GM23338 (cell line): ENCODE measurements at regions not wholly inside any gene's neighbourhood (a gene's known extent, or its start where the extent isn't known, plus 50 kb on each side); places are given as distances from the start of the nearest gene placed in this dataset.
"Not testable (repeated sequence)": the region's sequence is repeated elsewhere in the genome, so short reads cannot be mapped to it uniquely, and the experiment has no call there.

ENCODE experiments used
- ATAC-seq: fragments of 200-7000 bp; cut with Tn5 transposase; 3 replicates; pipeline ENCODE4 v1.9.1; 2020
- DNase-seq: peaks from one replicate; pipeline ENCODE4 v3.0.0-alpha.2; 2015; ENCODE audit warnings: low spot score
- H2AFZ ChIP-seq: fragments of 200-600 bp; sonication (generic); 2 replicates; pipeline ENCODE4 v1.8.0; 2016; ENCODE audit warnings: antibody characterized with exemption, mild to moderate bottlenecking, moderate library complexity
- H3F3A ChIP-seq: fragments of 200-600 bp; sonication (generic); replicated peaks from 2 replicates; pipeline ENCODE4 v1.8.0; 2017; ENCODE audit warnings: antibody characterized with exemption, mixed run types, low read depth
- H3K27ac ChIP-seq: fragments of 200-600 bp; sonication (generic); 2 replicates; pipeline ENCODE4 v1.6.1; 2016; ENCODE audit warnings: low read depth
- H3K27me3 ChIP-seq: fragments of 200-600 bp; sonication (generic); 2 replicates; pipeline ENCODE4 v1.8.0; 2016; ENCODE audit warnings: mild to moderate bottlenecking, mixed run types, moderate library complexity; ENCODE audit not compliant: insufficient read depth
- H3K36me3 ChIP-seq: fragments of 200-600 bp; sonication (generic); 2 replicates; pipeline ENCODE4 v1.8.0; 2016; ENCODE audit warnings: mild to moderate bottlenecking; ENCODE audit not compliant: insufficient read depth
- H3K4me1 ChIP-seq: fragments of 200-600 bp; sonication (generic); 2 replicates; pipeline ENCODE4 v1.8.0; 2016; ENCODE audit warnings: mild to moderate bottlenecking, moderate library complexity; ENCODE audit not compliant: insufficient read depth
- H3K4me2 ChIP-seq: fragments of 200-600 bp; sonication (generic); 2 replicates; pipeline ENCODE4 v1.7.1; 2017; ENCODE audit warnings: mixed run types
- H3K4me3 ChIP-seq: fragments of 200-600 bp; sonication (generic); 2 replicates; pipeline ENCODE4 v1.6.1; 2016; ENCODE audit warnings: mixed run types
- H3K79me2 ChIP-seq: fragments of 200-600 bp; sonication (generic); replicated peaks from 2 replicates; pipeline ENCODE4 v1.8.0; 2017; ENCODE audit warnings: mild to moderate bottlenecking; ENCODE audit not compliant: insufficient read depth
- H3K9me2 ChIP-seq: fragments of 200-600 bp; sonication (generic); 2 replicates; pipeline ENCODE4 v1.8.0; 2017; ENCODE audit not compliant: insufficient read depth
- H4K20me1 ChIP-seq: fragments of 200-600 bp; sonication (generic); replicated peaks from 2 replicates; pipeline ENCODE4 v1.8.0; 2017; ENCODE audit warnings: mild to moderate bottlenecking; ENCODE audit not compliant: insufficient read depth
- H3K27ac Mint-ChIP-seq: 2 replicates; pipeline ENCODE4 v1.8.0; 2020; ENCODE audit warnings: inconsistent platforms, mild to moderate bottlenecking, moderate library complexity, mixed read lengths
- H3K27me3 Mint-ChIP-seq: 3 replicates; pipeline ENCODE4 v1.8.0; 2022; ENCODE audit warnings: low read depth, mild to moderate bottlenecking, moderate library complexity, mixed read lengths, inconsistent platforms; ENCODE audit not compliant: insufficient read depth, poor library complexity
- H3K36me3 Mint-ChIP-seq: 3 replicates; pipeline ENCODE4 v1.8.0; 2021; ENCODE audit warnings: low read depth, mild to moderate bottlenecking, inconsistent platforms, moderate library complexity, mixed read lengths
- H3K4me1 Mint-ChIP-seq: 3 replicates; pipeline ENCODE4 v1.8.0; 2020; ENCODE audit warnings: mild to moderate bottlenecking, inconsistent platforms, mixed read lengths
- H3K4me3 Mint-ChIP-seq: 3 replicates; pipeline ENCODE4 v1.8.0; 2021; ENCODE audit warnings: moderate library complexity, mild to moderate bottlenecking, inconsistent platforms, mixed read lengths
- H3K9me3 Mint-ChIP-seq: 3 replicates; pipeline ENCODE4 v1.8.0; 2020; ENCODE audit warnings: moderate library complexity, mild to moderate bottlenecking, inconsistent platforms, mixed read lengths
- CREB1 ChIP-seq: fragments of 250-450 bp; sonication (Bioruptor Pico); IDR thresholded peaks from 2 replicates; pipeline ENCODE4 v1.5.0; 2020; ENCODE audit warnings: low read depth, mild to moderate bottlenecking, moderate library complexity
- CTCF ChIP-seq, 2 experiments: fragments of 200-600 bp in 1 of 2; sonication (generic) in 1 of 2; conservative IDR thresholded peaks; 2 replicates each; pipeline versions ENCODE4 v1.5.1 to v1.6.1; 2016 to 2017; ENCODE audit warnings: antibody characterized with exemption in 2 of 2, low read depth in 2 of 2, mild to moderate bottlenecking in 2 of 2, moderate library complexity in 1 of 2
- ETS1 ChIP-seq: IDR thresholded peaks from 2 replicates; pipeline ENCODE4 v1.6.1; 2016; ENCODE audit warnings: antibody characterized with exemption
- EZH2 ChIP-seq: fragments of 200-600 bp; sonication (generic); IDR thresholded peaks from one replicate; pipeline ENCODE4 v1.8.0; 2017; ENCODE audit warnings: antibody characterized with exemption, mild to moderate bottlenecking, low read depth; ENCODE audit not compliant: unreplicated experiment
- EZH2phosphoT487 ChIP-seq: fragments of 200-600 bp; sonication (generic); IDR thresholded peaks from one replicate; pipeline ENCODE4 v1.8.1; 2018; ENCODE audit warnings: antibody characterized with exemption; ENCODE audit not compliant: unreplicated experiment
- JUNB ChIP-seq: IDR thresholded peaks from one replicate; pipeline ENCODE4 v1.6.1; 2016; ENCODE audit warnings: antibody characterized with exemption; ENCODE audit not compliant: unreplicated experiment
- NANOG ChIP-seq: IDR thresholded peaks from 2 replicates; pipeline ENCODE4 v1.6.1; 2016; ENCODE audit warnings: antibody characterized with exemption, borderline replicate concordance
- POLR2AphosphoS5 ChIP-seq: IDR thresholded peaks from 2 replicates; pipeline ENCODE4 v1.6.1; 2016; ENCODE audit warnings: antibody characterized with exemption, low read depth
- STAT1 ChIP-seq: IDR thresholded peaks from one replicate; pipeline ENCODE4 v1.6.1; 2016; ENCODE audit warnings: antibody characterized with exemption; ENCODE audit not compliant: unreplicated experiment
- ZNF114 ChIP-seq: fragments of 250-450 bp; sonication (Bioruptor Pico); IDR thresholded peaks from 2 replicates; pipeline ENCODE4 v1.5.0; 2020; ENCODE audit warnings: mild to moderate bottlenecking, moderate library complexity
- ZNF331 ChIP-seq: fragments of 250-450 bp; sonication (Bioruptor Pico); IDR thresholded peaks from 2 replicates; pipeline ENCODE4 v1.5.0; 2020; ENCODE audit warnings: low read depth, mild to moderate bottlenecking, moderate library complexity
- TF ChIP-seq, protein P1 (sequence below): fragments of 250-450 bp; sonication (Bioruptor Pico); IDR thresholded peaks from 2 replicates; pipeline ENCODE4 v1.5.0; 2020; ENCODE audit warnings: mild to moderate bottlenecking, moderate library complexity

DNA sequence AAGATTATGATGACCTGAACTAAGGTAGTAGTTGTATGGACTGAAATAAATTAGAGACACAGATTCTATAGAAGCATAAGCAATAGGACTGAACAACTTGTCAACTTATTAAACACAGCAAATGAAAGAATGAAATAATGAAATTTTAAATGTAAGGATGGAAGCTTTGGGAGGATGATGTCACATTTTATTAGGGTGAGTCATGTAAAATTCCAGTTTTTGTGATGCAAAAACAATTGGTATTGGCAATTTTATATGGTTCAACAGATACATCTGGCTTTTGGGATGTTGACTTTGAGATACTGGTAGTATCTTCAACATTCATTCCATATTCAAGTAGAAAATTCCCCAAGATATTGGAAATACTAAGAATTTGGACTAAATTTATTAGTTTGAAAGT, 72.7 kb upstream of the IL15 start (continued):
- no peak for TF ChIP-seq POLR2AphosphoS5

DNA sequence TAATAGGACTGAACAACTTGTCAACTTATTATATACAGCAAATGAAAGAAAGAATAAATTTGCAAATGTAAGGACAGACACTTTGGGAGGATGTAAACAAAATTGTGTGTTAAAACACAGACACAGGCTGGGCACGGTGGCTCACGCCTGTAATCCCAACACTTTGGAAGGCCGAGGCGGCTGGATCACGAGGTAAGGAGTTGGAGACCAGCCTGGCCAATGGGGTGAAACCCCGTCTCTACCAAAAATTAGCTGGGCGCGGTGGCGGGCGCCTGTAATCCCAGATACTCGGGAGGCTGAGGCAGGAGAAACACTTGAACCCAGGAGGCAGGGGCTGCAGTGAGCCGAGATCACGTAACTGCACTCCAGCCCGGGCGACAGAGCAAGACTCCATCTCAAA, 71.4 kb upstream of the IL15 start:
- H3K27ac Mint-ChIP-seq, H3K9me2 ChIP-seq, H3K27me3 ChIP-seq, H3K4me2 ChIP-seq, H3K27ac ChIP-seq, H3K36me3 ChIP-seq, H3K9me3 Mint-ChIP-seq, ATAC-seq, H4K20me1 ChIP-seq, DNase-seq, H3K4me3 Mint-ChIP-seq, H3K4me1 ChIP-seq, H3K27me3 Mint-ChIP-seq, H3K36me3 Mint-ChIP-seq, H3F3A ChIP-seq, H3K79me2 ChIP-seq, H3K4me1 Mint-ChIP-seq, H3K4me3 ChIP-seq, H2AFZ ChIP-seq: not testable (repeated sequence)

GRCh38 chr4:141565379-141566089, 70.8 kb upstream of the IL15 start:
- H3K4me1 ChIP-seq: no peaks in the 10 kb centered on the region
- H3K4me3 Mint-ChIP-seq: no peak overlapping the region
- no peak overlapping the region for H3K27ac Mint-ChIP-seq
- no peaks in the 10 kb centered on the region for H3K27me3 ChIP-seq
- no peak overlapping the region for H2AFZ ChIP-seq
- H3K36me3 ChIP-seq: no peaks in the 10 kb centered on the region
- no peak overlapping the region for H3K4me2 ChIP-seq
- H3K9me2 ChIP-seq: no peaks in the 10 kb centered on the region
- no peaks in the 10 kb centered on the region for H3K36me3 Mint-ChIP-seq
- no peaks in the 10 kb centered on the region for H3F3A ChIP-seq
- H4K20me1 ChIP-seq: no peaks in the 10 kb centered on the region
- no peak overlapping the region for H3K4me3 ChIP-seq
- no peaks in the 10 kb centered on the region for H3K79me2 ChIP-seq
- peaks cover 7% of the 10 kb centered on the region; the same call in 2 of the 3 replicates for H3K4me1 Mint-ChIP-seq
- H3K27ac ChIP-seq: no peak overlapping the region
- no peaks in the 10 kb centered on the region for H3K27me3 Mint-ChIP-seq
- ATAC-seq (no peak), DNase-seq (no peak)
- H3K9me3 Mint-ChIP-seq: no peaks in the 10 kb centered on the region
- TF ChIP-seq ZNF331 (CRISPR knock-in tag) (no peak), POLR2AphosphoS5 (no peak), CREB1 (no peak), NANOG (no peak), CTCF (conservative IDR thresholded peaks at IDR 0.05; ENCODE audit: low read depth in 2 of 2) (no peak), EZH2 (no peak), EZH2phosphoT487 (no peak), ZNF114 (no peak), STAT1 (no peak), ETS1 (no peak), JUNB (no peak)
- TF ChIP-seq, protein P1, sequence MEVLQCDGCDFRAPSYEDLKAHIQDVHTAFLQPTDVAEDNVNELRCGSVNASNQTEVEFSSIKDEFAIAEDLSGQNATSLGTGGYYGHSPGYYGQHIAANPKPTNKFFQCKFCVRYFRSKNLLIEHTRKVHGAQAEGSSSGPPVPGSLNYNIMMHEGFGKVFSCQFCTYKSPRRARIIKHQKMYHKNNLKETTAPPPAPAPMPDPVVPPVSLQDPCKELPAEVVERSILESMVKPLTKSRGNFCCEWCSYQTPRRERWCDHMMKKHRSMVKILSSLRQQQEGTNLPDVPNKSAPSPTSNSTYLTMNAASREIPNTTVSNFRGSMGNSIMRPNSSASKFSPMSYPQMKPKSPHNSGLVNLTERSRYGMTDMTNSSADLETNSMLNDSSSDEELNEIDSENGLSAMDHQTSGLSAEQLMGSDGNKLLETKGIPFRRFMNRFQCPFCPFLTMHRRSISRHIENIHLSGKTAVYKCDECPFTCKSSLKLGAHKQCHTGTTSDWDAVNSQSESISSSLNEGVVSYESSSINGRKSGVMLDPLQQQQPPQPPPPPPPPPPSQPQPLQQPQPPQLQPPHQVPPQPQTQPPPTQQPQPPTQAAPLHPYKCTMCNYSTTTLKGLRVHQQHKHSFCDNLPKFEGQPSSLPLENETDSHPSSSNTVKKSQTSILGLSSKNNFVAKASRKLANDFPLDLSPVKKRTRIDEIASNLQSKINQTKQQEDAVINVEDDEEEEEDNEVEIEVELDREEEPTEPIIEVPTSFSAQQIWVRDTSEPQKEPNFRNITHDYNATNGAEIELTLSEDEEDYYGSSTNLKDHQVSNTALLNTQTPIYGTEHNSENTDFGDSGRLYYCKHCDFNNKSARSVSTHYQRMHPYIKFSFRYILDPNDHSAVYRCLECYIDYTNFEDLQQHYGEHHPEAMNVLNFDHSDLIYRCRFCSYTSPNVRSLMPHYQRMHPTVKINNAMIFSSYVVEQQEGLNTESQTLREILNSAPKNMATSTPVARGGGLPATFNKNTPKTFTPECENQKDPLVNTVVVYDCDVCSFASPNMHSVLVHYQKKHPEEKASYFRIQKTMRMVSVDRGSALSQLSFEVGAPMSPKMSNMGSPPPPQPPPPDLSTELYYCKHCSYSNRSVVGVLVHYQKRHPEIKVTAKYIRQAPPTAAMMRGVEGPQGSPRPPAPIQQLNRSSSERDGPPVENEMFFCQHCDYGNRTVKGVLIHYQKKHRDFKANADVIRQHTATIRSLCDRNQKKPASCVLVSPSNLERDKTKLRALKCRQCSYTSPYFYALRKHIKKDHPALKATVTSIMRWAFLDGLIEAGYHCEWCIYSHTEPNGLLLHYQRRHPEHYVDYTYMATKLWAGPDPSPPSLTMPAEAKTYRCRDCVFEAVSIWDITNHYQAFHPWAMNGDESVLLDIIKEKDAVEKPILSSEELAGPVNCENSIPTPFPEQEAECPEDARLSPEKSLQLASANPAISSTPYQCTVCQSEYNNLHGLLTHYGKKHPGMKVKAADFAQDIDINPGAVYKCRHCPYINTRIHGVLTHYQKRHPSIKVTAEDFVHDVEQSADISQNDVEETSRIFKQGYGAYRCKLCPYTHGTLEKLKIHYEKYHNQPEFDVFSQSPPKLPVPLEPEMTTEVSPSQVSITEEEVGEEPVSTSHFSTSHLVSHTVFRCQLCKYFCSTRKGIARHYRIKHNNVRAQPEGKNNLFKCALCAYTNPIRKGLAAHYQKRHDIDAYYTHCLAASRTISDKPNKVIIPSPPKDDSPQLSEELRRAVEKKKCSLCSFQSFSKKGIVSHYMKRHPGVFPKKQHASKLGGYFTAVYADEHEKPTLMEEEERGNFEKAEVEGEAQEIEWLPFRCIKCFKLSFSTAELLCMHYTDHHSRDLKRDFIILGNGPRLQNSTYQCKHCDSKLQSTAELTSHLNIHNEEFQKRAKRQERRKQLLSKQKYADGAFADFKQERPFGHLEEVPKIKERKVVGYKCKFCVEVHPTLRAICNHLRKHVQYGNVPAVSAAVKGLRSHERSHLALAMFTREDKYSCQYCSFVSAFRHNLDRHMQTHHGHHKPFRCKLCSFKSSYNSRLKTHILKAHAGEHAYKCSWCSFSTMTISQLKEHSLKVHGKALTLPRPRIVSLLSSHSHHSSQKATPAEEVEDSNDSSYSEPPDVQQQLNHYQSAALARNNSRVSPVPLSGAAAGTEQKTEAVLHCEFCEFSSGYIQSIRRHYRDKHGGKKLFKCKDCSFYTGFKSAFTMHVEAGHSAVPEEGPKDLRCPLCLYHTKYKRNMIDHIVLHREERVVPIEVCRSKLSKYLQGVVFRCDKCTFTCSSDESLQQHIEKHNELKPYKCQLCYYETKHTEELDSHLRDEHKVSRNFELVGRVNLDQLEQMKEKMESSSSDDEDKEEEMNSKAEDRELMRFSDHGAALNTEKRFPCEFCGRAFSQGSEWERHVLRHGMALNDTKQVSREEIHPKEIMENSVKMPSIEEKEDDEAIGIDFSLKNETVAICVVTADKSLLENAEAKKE (CRISPR knock-in tag): no peak
